ENCODE measurements at regions not wholly inside any gene's neighbourhood (a gene's known extent, or its start where the extent isn't known, plus 50 kb on each side); places are given as distances from the start of the nearest gene placed in this dataset.
"Not testable (repeated sequence)": the region's sequence is repeated elsewhere in the genome, so short reads cannot be mapped to it uniquely, and the experiment has no call there.

DNA sequence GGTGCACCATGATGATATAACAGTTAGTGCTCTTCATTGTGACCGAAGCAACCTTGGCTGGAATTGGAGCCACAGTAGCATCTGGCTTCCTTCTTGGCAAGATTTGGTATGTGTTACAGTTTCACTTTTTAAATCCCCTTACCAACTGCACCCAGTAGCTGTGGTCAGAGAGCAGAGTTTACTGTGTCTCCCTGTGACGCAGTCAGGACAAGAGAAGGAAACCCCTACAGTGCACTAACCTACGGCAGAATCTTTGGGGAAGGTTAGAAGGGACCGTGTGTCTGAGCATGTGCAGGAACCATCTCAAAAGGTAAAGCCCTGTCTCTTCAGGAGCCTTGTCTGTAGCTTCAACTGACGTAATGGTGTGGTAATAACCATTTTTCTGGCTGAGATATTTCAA, 134.0 kb downstream of the FAM72B start:
- not testable (repeated sequence) for H3K36me3 ChIP-seq (ENCODE audit: control insufficient read depth, insufficient read depth, low read length); H3K4me1 ChIP-seq (ENCODE audit: control insufficient read depth, insufficient read depth, low read length); H3K4me3 ChIP-seq (ENCODE audit: insufficient read depth, low read depth, low read length); H3K9me3 ChIP-seq (ENCODE audit: control insufficient read depth, low read length); H3K27ac ChIP-seq (ENCODE audit: insufficient read depth, low read depth, low read length, poor library complexity, severe bottlenecking)
- peaks cover 23% of the 10 kb centered on the region for H3K27me3 ChIP-seq (ENCODE audit: control insufficient read depth, insufficient read depth, low read length, poor library complexity, severe bottlenecking)
- 90 to 93% methylated on average over 4 of the region's 5 CpGs for WGBS, 2 experiments

DNA sequence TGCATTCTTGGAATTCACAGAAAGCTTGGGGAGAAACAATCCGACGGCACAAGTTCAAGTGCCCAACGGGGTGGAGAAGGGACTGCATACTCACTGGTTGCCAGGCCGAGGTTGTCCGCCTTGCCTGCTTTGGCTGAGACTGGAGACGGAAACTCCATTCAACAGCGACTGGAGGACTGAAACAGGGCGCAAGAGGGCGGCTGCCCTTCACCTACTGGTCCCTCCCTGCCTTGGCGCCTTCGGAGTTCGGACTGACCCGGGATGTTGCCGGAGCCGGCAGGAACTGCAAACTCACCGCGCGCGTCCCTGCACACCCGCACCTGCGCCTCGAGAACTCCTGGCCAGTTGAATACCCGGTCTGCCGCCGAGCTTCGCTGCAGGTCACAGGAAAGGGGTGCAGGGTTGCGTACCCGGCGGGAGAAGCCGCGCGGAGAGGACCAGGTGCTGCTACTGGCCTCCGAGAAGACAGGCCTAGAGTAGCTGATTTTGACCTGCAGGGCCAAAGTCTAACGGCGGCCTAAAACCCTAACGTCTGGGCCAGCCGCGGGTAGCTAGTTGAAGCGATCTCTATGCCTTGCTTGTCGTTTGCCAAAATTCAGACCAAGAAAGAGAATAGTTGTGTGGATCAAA, 132.9 kb downstream of the FAM72B start:
- H3K27me3 ChIP-seq (ENCODE audit: control insufficient read depth, insufficient read depth, low read length, poor library complexity, severe bottlenecking), result peaks cover 23% of the 10 kb centered on the region
- not testable (repeated sequence) for H3K9me3 ChIP-seq (ENCODE audit: control insufficient read depth, low read length); H3K4me1 ChIP-seq (ENCODE audit: control insufficient read depth, insufficient read depth, low read length); H3K36me3 ChIP-seq (ENCODE audit: control insufficient read depth, insufficient read depth, low read length); H3K27ac ChIP-seq (ENCODE audit: insufficient read depth, low read depth, low read length, poor library complexity, severe bottlenecking); H3K4me3 ChIP-seq (ENCODE audit: insufficient read depth, low read depth, low read length)
- WGBS, 2 experiments, result 27 to 37% methylated on average over 16 to 18 of the region's 40 CpGs

DNA sequence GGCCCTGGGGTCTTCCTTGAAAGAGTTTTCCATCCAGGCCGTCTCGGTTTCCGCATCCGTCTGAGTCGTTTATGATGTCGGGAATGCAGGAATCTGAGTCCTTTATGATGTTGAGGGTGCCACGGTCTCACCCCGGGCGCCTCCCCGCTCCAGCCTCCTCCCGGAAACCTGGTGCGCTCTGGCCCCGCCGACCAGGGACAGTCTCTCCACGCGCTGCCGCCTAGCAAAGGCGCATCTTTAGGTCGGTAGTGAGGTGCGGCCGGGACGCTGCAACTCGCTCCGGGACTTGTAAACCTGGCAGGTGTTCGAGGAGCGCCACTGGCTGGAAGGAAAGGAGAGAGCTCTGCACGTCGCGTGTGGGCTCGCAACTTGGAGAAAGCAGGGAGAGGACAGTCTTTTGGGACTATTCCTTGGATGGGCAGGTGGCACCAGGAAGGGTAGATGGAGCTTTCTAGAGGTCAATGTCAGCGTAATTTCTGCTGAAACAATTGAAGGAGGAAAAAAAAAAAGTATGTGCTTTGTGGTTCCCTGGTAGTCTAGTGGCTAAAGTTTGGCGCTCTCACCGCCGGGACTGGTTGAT, 132.0 kb downstream of the FAM72B start:
- H3K36me3 ChIP-seq (ENCODE audit: control insufficient read depth, insufficient read depth, low read length); H3K27ac ChIP-seq (ENCODE audit: insufficient read depth, low read depth, low read length, poor library complexity, severe bottlenecking); H3K4me1 ChIP-seq (ENCODE audit: control insufficient read depth, insufficient read depth, low read length); H3K4me3 ChIP-seq (ENCODE audit: insufficient read depth, low read depth, low read length); H3K9me3 ChIP-seq (ENCODE audit: control insufficient read depth, low read length): not testable (repeated sequence)
- peaks cover 23% of the 10 kb centered on the region for H3K27me3 ChIP-seq (ENCODE audit: control insufficient read depth, insufficient read depth, low read length, poor library complexity, severe bottlenecking)
- 19 to 26% methylated on average over 20 to 21 of the region's 34 CpGs for WGBS, 2 experiments

DNA sequence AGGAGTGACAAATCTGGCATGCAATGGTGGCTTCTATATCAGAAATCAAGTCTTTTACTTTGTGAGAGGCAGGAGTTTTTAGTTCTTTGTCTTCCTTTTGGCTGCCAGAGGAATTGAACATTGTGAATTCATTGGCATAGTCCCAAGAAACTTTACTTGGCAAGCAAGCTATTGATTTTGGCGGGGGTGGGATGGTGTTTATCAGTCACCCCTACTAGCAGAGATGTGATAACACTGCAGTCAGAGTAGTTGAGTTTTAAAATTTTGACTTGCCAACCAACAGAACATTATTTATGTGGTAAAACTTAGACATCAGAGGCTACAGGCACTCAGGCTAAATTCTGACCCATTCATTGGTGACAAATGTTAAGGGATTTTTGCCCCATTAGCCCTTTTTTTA, 129.2 kb downstream of the FAM72B start:
- H3K27me3 ChIP-seq (ENCODE audit: control insufficient read depth, insufficient read depth, low read length, poor library complexity, severe bottlenecking), result peaks cover 22% of the 10 kb centered on the region
- H3K27ac ChIP-seq (ENCODE audit: insufficient read depth, low read depth, low read length, poor library complexity, severe bottlenecking); H3K9me3 ChIP-seq (ENCODE audit: control insufficient read depth, low read length); H3K4me1 ChIP-seq (ENCODE audit: control insufficient read depth, insufficient read depth, low read length); H3K36me3 ChIP-seq (ENCODE audit: control insufficient read depth, insufficient read depth, low read length); H3K4me3 ChIP-seq (ENCODE audit: insufficient read depth, low read depth, low read length): not testable (repeated sequence)
- WGBS, 2 experiments, result no CpG with 5 or more reads among the region's 1 CpG

DNA sequence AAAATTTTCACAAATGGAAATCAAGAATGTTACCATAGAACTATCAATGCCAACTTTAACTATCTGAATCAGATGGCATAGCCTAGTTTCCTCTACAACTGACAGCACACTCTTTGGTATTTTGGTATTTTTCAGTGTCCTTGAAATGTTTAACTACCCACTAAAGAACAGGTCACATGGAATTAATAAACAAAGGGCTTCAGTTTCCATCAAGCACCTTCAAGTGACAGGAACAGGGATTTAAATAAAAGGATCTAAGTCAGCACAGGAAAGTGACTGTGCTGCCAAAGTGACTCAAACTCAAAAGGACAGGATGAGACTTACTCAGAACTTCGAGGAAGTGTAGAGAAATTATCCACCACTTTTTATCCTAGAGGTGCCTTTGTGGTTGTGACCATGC, 117.2 kb downstream of the FAM72B start:
- H3K27ac ChIP-seq (ENCODE audit: insufficient read depth, low read depth, low read length, poor library complexity, severe bottlenecking); H3K9me3 ChIP-seq (ENCODE audit: control insufficient read depth, low read length); H3K4me3 ChIP-seq (ENCODE audit: insufficient read depth, low read depth, low read length); H3K27me3 ChIP-seq (ENCODE audit: control insufficient read depth, insufficient read depth, low read length, poor library complexity, severe bottlenecking); H3K36me3 ChIP-seq (ENCODE audit: control insufficient read depth, insufficient read depth, low read length); H3K4me1 ChIP-seq (ENCODE audit: control insufficient read depth, insufficient read depth, low read length): not testable (repeated sequence)
- no CpG with 5 or more reads among the region's 1 CpG for WGBS, 2 experiments

DNA sequence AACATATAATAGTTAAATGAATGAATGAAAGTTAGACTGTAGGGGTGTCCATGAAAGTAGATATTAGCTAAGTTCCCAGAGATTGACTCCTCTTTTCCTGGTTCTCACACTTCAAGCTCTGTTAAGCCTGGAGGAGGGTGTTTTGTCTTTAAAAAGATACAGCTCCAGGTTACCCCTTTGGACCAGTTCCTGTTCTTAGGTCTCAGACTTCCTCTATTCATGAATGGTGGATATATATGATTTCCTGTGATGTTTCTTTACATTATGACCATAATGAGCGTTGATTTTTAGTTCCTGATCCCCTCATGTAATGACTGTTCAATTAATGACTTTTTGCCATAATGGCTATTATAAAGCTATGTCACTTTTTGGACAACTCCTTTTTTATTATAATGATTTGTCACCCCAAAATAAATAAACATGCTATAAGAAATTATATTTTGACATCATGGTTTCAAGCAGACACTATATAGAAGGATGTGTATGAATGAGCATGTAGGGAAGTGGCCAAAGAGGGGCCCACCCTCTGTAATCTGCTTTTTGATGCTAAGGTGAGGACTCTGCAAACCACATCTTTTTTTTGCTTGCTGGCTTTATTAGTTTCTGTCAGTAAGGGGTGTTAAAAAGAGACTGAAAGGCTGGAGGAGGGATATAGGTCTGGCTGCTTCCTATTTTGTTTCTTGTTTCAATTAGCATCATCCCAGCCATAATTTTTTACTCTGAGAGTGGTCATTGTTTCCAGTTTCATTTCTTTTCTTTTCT, 115.2 kb downstream of the FAM72B start:
- not testable (repeated sequence) for H3K36me3 ChIP-seq (ENCODE audit: control insufficient read depth, insufficient read depth, low read length); H3K4me1 ChIP-seq (ENCODE audit: control insufficient read depth, insufficient read depth, low read length); H3K27ac ChIP-seq (ENCODE audit: insufficient read depth, low read depth, low read length, poor library complexity, severe bottlenecking); H3K4me3 ChIP-seq (ENCODE audit: insufficient read depth, low read depth, low read length); H3K9me3 ChIP-seq (ENCODE audit: control insufficient read depth, low read length); H3K27me3 ChIP-seq (ENCODE audit: control insufficient read depth, insufficient read depth, low read length, poor library complexity, severe bottlenecking)
- no CpG with 5 or more reads among the region's 1 CpG for WGBS, 2 experiments

DNA sequence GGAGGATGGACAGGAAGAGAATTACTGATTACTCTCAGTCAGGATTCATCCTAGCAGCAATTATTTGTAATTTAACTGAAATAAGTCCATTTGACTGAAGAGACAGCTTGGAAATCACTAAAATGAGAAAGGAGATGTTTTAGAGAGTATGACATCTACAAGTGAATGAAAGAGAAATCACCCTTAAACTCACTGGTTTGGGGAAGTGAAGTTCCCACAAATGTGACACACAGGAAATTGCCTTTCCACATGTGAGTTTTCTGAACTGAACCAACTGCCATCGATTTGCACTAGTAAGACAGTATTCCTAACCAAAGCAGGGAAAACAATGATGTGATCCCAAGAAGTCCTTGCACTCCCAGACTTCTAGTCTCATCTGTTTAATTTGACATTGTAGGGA, 110.3 kb downstream of the FAM72B start:
- no CpG with 5 or more reads among the region's 1 CpG for WGBS, 2 experiments
- H3K27ac ChIP-seq (ENCODE audit: insufficient read depth, low read depth, low read length, poor library complexity, severe bottlenecking); H3K9me3 ChIP-seq (ENCODE audit: control insufficient read depth, low read length); H3K27me3 ChIP-seq (ENCODE audit: control insufficient read depth, insufficient read depth, low read length, poor library complexity, severe bottlenecking); H3K4me3 ChIP-seq (ENCODE audit: insufficient read depth, low read depth, low read length); H3K36me3 ChIP-seq (ENCODE audit: control insufficient read depth, insufficient read depth, low read length); H3K4me1 ChIP-seq (ENCODE audit: control insufficient read depth, insufficient read depth, low read length): not testable (repeated sequence)

DNA sequence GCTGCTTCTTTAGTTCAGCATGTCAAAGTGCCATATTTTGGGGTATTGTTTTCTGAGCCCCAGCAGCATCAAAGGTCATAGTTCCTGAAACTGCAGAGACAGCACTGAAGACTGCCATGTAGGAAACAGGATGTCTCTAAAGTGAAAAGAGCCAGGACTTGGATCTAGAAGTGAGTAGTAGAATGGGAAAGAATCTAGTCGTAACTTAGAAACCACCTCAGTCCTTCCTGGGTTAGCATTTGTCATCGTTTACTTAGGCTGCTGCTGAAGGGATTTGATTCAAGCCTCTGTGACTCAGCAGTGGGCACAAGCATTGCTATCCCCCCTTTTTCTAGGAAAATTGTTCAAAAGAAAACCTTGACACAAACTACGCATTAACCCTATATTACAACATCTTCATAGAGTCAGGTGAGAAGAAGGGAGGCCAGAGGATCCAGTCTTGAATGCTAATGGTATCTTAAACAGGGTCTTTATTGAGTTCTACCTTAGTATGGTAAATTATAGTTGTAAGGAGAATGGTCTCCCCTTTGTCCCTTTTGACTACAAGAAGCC, 108.8 kb downstream of the FAM72B start:
- not testable (repeated sequence) for H3K36me3 ChIP-seq (ENCODE audit: control insufficient read depth, insufficient read depth, low read length); H3K4me3 ChIP-seq (ENCODE audit: insufficient read depth, low read depth, low read length); H3K27me3 ChIP-seq (ENCODE audit: control insufficient read depth, insufficient read depth, low read length, poor library complexity, severe bottlenecking); H3K27ac ChIP-seq (ENCODE audit: insufficient read depth, low read depth, low read length, poor library complexity, severe bottlenecking); H3K4me1 ChIP-seq (ENCODE audit: control insufficient read depth, insufficient read depth, low read length); H3K9me3 ChIP-seq (ENCODE audit: control insufficient read depth, low read length)
- no CpG with 5 or more reads among the region's 3 CpGs for WGBS, 2 experiments

DNA sequence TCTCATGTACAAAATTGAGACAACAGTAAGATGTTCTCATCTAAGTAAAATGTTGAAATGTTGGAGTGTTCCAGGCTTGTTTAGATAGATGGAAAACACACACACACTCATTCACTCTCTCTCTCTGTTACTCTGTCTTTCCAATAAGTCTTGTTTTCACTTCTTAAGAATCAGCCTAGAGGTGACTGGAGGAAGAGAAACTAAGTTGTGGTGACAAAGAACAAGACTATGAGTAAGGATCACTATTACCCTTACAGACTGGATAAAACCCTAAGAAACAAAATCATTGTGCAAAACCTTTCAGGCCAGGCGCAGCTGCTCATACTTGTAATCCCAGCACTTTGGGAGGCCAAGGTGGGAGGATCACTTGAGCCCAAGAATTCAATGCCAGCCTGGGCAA, 107.5 kb downstream of the FAM72B start:
- not testable (repeated sequence) for H3K36me3 ChIP-seq (ENCODE audit: control insufficient read depth, insufficient read depth, low read length); H3K9me3 ChIP-seq (ENCODE audit: control insufficient read depth, low read length); H3K4me1 ChIP-seq (ENCODE audit: control insufficient read depth, insufficient read depth, low read length); H3K4me3 ChIP-seq (ENCODE audit: insufficient read depth, low read depth, low read length); H3K27ac ChIP-seq (ENCODE audit: insufficient read depth, low read depth, low read length, poor library complexity, severe bottlenecking); H3K27me3 ChIP-seq (ENCODE audit: control insufficient read depth, insufficient read depth, low read length, poor library complexity, severe bottlenecking)
- WGBS, 2 experiments, result no CpG with 5 or more reads among the region's 1 CpG

DNA sequence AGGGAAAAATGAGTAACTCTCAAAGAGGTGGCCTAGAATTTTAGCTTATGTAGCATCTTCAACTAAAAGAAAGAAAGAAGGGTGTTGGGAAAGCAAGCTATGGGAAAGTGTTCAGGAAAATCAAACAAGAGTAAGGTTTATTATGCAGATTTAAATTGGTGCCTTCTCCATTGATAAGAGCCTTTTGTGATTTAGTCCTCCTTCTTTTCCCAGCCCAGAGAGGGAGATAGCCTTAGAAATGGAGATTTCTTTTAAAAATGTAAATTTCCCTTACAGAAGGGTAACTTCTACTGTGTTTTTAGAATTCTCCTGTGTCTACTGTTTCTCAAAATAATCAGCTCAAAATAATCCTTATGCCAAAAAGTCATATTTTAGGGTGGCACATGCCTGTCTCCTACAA, 104.5 kb downstream of the FAM72B start:
- not testable (repeated sequence) for H3K27ac ChIP-seq (ENCODE audit: insufficient read depth, low read depth, low read length, poor library complexity, severe bottlenecking); H3K4me1 ChIP-seq (ENCODE audit: control insufficient read depth, insufficient read depth, low read length); H3K36me3 ChIP-seq (ENCODE audit: control insufficient read depth, insufficient read depth, low read length); H3K27me3 ChIP-seq (ENCODE audit: control insufficient read depth, insufficient read depth, low read length, poor library complexity, severe bottlenecking); H3K4me3 ChIP-seq (ENCODE audit: insufficient read depth, low read depth, low read length); H3K9me3 ChIP-seq (ENCODE audit: control insufficient read depth, low read length)

All from ectodermal cell (in vitro differentiated cells).